HG03095 (cell line): ENCODE measurements at regions not wholly inside any gene's neighbourhood (a gene's known extent, or its start where the extent isn't known, plus 50 kb on each side); places are given as distances from the start of the nearest gene placed in this dataset.

Experiments
- ATAC-seq: cut with Tn5 transposase; IDR thresholded peaks from one replicate; pipeline ENCODE4 v1.9.1; 2021; ENCODE audit warnings: moderate library complexity; ENCODE audit not compliant: unreplicated experiment

DNA sequence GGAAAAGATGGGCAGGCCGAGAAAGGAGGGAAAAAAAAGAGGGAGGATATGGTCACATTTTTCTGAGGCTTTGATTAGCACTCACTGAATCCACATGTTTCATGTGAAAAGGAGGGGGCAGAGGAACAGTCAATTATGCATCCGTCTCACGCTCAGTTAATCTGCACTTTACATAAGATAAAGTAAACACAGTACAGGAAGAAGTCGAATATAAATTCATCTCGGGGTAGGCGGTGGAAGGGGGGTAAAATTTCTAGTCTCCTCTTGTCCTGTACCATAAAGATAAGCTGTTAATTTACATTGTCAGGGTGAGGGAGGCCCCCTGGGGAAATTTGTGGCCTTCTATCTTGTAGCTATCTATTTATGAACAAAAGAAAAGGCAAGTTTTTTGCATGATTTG lies 73.1 kb upstream of the CES5A start:
- no peak for ATAC-seq

- ATAC-seq: no peak
These were observed 72.2 kb upstream of the CES5A start for GRCh38 chr16:55947366-55947765.

- no peak for ATAC-seq
These were observed 69.2 kb upstream of the CES5A start for GRCh38 chr16:55944377-55944802.

- ATAC-seq: no peak
These were observed 68.1 kb upstream of the CES5A start for GRCh38 chr16:55943267-55943666.

DNA sequence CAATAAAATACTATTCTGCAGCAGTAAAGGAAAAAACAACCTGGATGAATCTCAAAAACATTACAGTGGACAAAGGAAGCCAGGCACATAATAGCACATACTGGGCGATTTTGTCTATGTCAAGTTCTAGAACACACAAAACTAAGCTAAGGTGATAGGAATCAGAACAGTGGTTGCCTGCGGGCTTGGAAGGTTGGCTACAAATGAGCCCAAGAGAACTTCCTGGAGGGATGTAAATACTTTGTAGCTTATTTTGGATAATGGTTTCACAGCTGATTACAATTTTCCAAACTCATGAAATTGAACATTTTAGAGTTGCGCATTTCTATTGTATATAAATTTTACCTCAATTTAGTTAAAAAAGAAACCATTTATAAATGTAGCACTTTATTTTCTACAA lies 67.6 kb upstream of the CES5A start:
- ATAC-seq: no peak

GRCh38 chr16:55941552-55941951 lies 66.4 kb upstream of the CES5A start:
- no peak for ATAC-seq

DNA sequence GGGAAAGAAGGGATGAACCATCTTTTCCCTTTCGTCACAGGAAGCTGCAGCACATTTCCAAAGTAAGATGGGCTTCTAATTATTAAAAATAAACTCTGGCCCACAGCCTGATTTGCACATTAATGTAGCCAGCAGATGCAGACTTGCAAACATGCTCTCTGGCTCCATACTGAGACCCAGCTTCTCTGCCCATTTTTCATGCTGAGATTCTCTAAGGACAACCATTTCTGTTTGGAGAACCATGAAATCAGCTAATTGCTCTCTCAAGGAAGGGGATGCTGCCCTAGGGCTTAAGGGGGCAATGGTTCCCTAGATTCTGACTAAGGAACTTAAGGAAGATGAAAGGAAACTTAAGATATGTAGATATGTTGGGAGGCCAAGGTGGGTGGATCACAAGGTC lies 63.0 kb upstream of the CES5A start:
- ATAC-seq: no peak

- ATAC-seq: no peak
These were observed 57.9 kb upstream of the CES5A start for GRCh38 chr16:55933038-55933437.

DNA sequence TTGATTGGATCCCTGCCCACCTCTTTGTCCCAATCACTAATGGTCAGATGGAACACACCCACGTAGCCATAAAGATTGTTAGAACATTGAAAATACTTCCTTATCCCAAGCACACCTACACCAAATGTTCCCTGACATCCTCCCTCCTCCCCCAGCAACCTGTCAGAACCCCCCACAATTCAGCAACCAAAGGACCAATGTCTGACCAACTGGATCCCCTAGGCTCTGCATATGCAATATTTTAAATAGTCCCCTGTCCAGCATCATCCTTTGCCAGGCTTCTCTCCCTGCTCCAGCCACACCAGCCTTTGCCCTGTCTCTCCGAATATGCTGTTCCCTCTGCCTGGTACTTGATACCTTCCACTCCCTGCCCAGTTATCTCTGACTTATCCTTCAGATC lies 54.9 kb upstream of the CES5A start:
- no peak for ATAC-seq

GRCh38 chr16:55929181-55929580 lies 54.0 kb upstream of the CES5A start:
- ATAC-seq: no peak

DNA sequence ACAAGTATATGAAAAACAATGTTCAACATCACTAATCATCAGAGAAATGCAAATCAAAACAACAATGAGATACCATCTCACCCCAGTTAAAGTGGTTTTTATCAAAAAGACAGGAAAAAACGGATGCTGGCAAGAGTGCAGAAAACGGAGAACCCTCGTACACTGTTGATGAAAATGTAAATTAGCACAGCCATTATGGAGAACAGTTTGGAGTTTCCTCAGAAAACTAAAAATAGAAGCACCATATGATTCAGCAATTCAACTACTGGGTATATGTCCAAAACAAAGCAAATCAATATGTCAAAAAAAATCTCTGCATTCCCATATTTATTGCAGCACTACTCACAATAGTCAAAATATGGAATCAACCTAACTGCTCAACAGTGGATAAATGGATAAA lies 50.1 kb upstream of the CES5A start:
- no peak for ATAC-seq
